Naive thymus-derived CD4-positive, alpha-beta T cell (primary cell): ENCODE measurements at regions not wholly inside any gene's neighbourhood (a gene's known extent, or its start where the extent isn't known, plus 50 kb on each side); places are given as distances from the start of the nearest gene placed in this dataset.
A peak's percentile ranks its signal among the peaks of the same experiment; 100 is the strongest.

Source experiments
- ATAC-seq: fragments of 150-1000 bp; cut with Tn5 transposase; 2 replicates; pipeline ENCODE4 v1.10.0; 2021; ENCODE audit warnings: mild to moderate bottlenecking, moderate library complexity
- CTCF ChIA-PET: fragments of 350-600 bp; sonication (Branson Sonifier 250); formaldehyde crosslinking; loops from one replicate; lab custom pipeline; 2021; ENCODE audit warnings: antibody characterized with exemption; lab: Charles Lee
- POLR2A ChIA-PET: fragments of 350-600 bp; sonication (Branson Sonifier 250); formaldehyde crosslinking; loops from one replicate; lab custom pipeline; 2021; ENCODE audit warnings: antibody characterized with exemption, inconsistent platforms; lab: Charles Lee
- DNase-seq, 9 donors: peaks; one replicate each; pipeline versions ENCODE4 v3.0.0 to v3.0.0-alpha.2; 2020 to 2022; ENCODE audit warnings: mixed read lengths in 1 of 9
- H3K27ac ChIP-seq: one replicate; pipeline ENCODE4 v1.7.0; 2013; ENCODE audit warnings: mild to moderate bottlenecking, low read depth, low read length, moderate library complexity
- H3K27me3 ChIP-seq, 2 donors: one replicate each; pipeline ENCODE4 v1.7.0; 2013; ENCODE audit warnings: low read length in 2 of 2, mild to moderate bottlenecking in 2 of 2, moderate library complexity in 2 of 2; ENCODE audit not compliant: control insufficient read depth in 2 of 2, insufficient read depth in 2 of 2
- H3K36me3 ChIP-seq, 3 experiments: 1 replicate in 2 of 3; 2 replicates in 1 of 3; pipeline ENCODE4 v1.7.0; 2013; ENCODE audit warnings: low read length in 3 of 3, mild to moderate bottlenecking in 3 of 3, moderate library complexity in 1 of 3; ENCODE audit not compliant: insufficient read depth in 3 of 3, control insufficient read depth in 2 of 3
- H3K4me1 ChIP-seq, 2 donors: one replicate each; pipeline ENCODE4 v1.7.0; 2013; ENCODE audit warnings: low read length in 2 of 2, mild to moderate bottlenecking in 2 of 2, moderate library complexity in 1 of 2; ENCODE audit not compliant: control insufficient read depth in 2 of 2, insufficient read depth in 2 of 2
- H3K4me3 ChIP-seq: 2 replicates; pipeline ENCODE4 v1.7.0; 2013; ENCODE audit warnings: mild to moderate bottlenecking, low read length
- H3K9me3 ChIP-seq, 3 experiments: 1 replicate in 2 of 3; 2 replicates in 1 of 3; pipeline ENCODE4 v1.7.0; 2013; ENCODE audit warnings: low read length in 3 of 3; ENCODE audit not compliant: control insufficient read depth in 2 of 3
- H3K27ac Mint-ChIP-seq, 9 donors: one replicate each; pipeline ENCODE4 v1.8.0; 2020 to 2022; ENCODE audit warnings: mixed read lengths in 9 of 9, mild to moderate bottlenecking in 8 of 9, moderate library complexity in 5 of 9, inconsistent platforms in 2 of 9
- H3K27me3 Mint-ChIP-seq, 5 donors: one replicate each; pipeline ENCODE4 v1.8.0; 2021 to 2022; ENCODE audit warnings: mixed read lengths in 5 of 5, mild to moderate bottlenecking in 1 of 5
- H3K36me3 Mint-ChIP-seq, 5 donors: one replicate each; pipeline ENCODE4 v1.8.0; 2020 to 2022; ENCODE audit warnings: mixed read lengths in 5 of 5, mild to moderate bottlenecking in 3 of 5, inconsistent platforms in 1 of 5
- H3K4me1 Mint-ChIP-seq, 7 donors: one replicate each; pipeline ENCODE4 v1.8.0; 2020 to 2022; ENCODE audit warnings: mixed read lengths in 7 of 7, mild to moderate bottlenecking in 3 of 7, inconsistent platforms in 1 of 7
- H3K4me3 Mint-ChIP-seq, 10 donors: one replicate each; pipeline ENCODE4 v1.8.0; 2020 to 2022; ENCODE audit warnings: mild to moderate bottlenecking in 10 of 10, mixed read lengths in 10 of 10, moderate library complexity in 6 of 10, inconsistent platforms in 2 of 10
- H3K9me3 Mint-ChIP-seq, 11 donors: one replicate each; pipeline ENCODE4 v1.8.0; 2020 to 2022; ENCODE audit warnings: mixed read lengths in 11 of 11, mild to moderate bottlenecking in 4 of 11, inconsistent platforms in 1 of 11, moderate library complexity in 1 of 11
- intact Hi-C, 2 donors: fragments of 100-400 bp; cut with micrococcal nuclease; formaldehyde crosslinking; loops; one replicate each; pipeline ENCODE4 v1.15.1; 2023

- Mint-ChIP-seq H3K4me3 (no peak overlapping the region), H3K4me1 (peaks cover 0 to 14% (median 4%) of the 10 kb centered on the region in 7 donors), H3K36me3 (no peaks in the 10 kb centered on the region), H3K27me3 (peaks cover 15 to 24% (median 22%) of the 10 kb centered on the region in 5 donors), H3K9me3 (no peaks in the 10 kb centered on the region), H3K27ac (no peak overlapping the region)
- ChIA-PET CTCF (interaction anchor here (0.6 to 10.7 kb wide), 6 partner anchors 11 to 229 kb away, joined by 3 to 148 read pairs (median 4); no protein-coding TSS in a partner anchor), POLR2A (no interaction called here)
- Histone ChIP-seq H3K36me3 (no peaks in the 10 kb centered on the region), H3K27me3 (no peaks in the 10 kb centered on the region), H3K9me3 (no peaks in the 10 kb centered on the region), H3K4me1 (no peaks in the 10 kb centered on the region), H3K4me3 (no peak overlapping the region), H3K27ac (no peak overlapping the region)
- DNase-seq, result no peak
- ATAC-seq, result no peak
- intact Hi-C loops, result loop anchor here in 1 of 2 donors (2.0 kb wide), 1 partner anchor 72 kb away; no protein-coding TSS in a partner anchor
Observed at GRCh38 chr6:53724501-53724900, 58.9 kb upstream of the KLHL31 start.

- H3K36me3 ChIP-seq, result no peaks in the 10 kb centered on the region
- H3K4me3 Mint-ChIP-seq, result no peak overlapping the region
- CTCF ChIA-PET, result interaction anchor here (0.7 to 10.7 kb wide), 3 partner anchors 88 to 433 kb away, joined by 3 to 148 read pairs (median 3); no protein-coding TSS in a partner anchor
- H3K4me3 ChIP-seq, result no peak overlapping the region
- no peaks in the 10 kb centered on the region for H3K36me3 Mint-ChIP-seq
- ATAC-seq (no peak), DNase-seq (no peak)
- no peaks in the 10 kb centered on the region for H3K27me3 ChIP-seq
- intact Hi-C loops, result no loop called here
- H3K4me1 Mint-ChIP-seq, result peaks cover 0 to 14% (median 7%) of the 10 kb centered on the region in 7 donors
- H3K27ac Mint-ChIP-seq, result no peak overlapping the region
- H3K27me3 Mint-ChIP-seq, result peaks cover 15 to 28% (median 22%) of the 10 kb centered on the region in 5 donors
- H3K9me3 ChIP-seq, result no peaks in the 10 kb centered on the region
- no peaks in the 10 kb centered on the region for H3K4me1 ChIP-seq
- H3K27ac ChIP-seq, result no peak overlapping the region
- no peaks in the 10 kb centered on the region for H3K9me3 Mint-ChIP-seq
- POLR2A ChIA-PET, result no interaction called here
Observed at GRCh38 chr6:53723331-53723730, 57.8 kb upstream of the KLHL31 start.

- Mint-ChIP-seq H3K27me3 (peaks cover 20 to 39% (median 29%) of the 10 kb centered on the region in 5 donors), H3K4me3 (no peak overlapping the region), H3K36me3 (no peaks in the 10 kb centered on the region), H3K9me3 (no peaks in the 10 kb centered on the region), H3K27ac (no peak overlapping the region), H3K4me1 (peaks cover 0 to 11% (median 7%) of the 10 kb centered on the region in 7 donors)
- ATAC-seq (no peak), DNase-seq (no peak)
- POLR2A ChIA-PET, result no interaction called here
- intact Hi-C loops, result no loop called here
- no peaks in the 10 kb centered on the region for H3K9me3 ChIP-seq
- CTCF ChIA-PET, result interaction anchor here (0.6 to 10.7 kb wide), 5 partner anchors 9 to 782 kb away, joined by 3 to 148 read pairs (median 3); no protein-coding TSS in a partner anchor
- H3K4me1 ChIP-seq, result no peaks in the 10 kb centered on the region
- H3K27ac ChIP-seq, result no peak overlapping the region
- H3K27me3 ChIP-seq, result no peaks in the 10 kb centered on the region
- no peaks in the 10 kb centered on the region for H3K36me3 ChIP-seq
- H3K4me3 ChIP-seq, result no peak overlapping the region
Observed at GRCh38 chr6:53721766-53722165, 56.2 kb upstream of the KLHL31 start.

GRCh38 chr6:53718597-53719460 lies 53.3 kb upstream of the KLHL31 start:
- Mint-ChIP-seq H3K27ac (peak overlapping the region in 1 of 9 donors; percentile 46), H3K4me3 (no peak overlapping the region), H3K4me1 (peaks cover 0 to 7% (median 4%) of the 10 kb centered on the region in 7 donors), H3K27me3 (peaks cover 13 to 34% (median 29%) of the 10 kb centered on the region in 5 donors), H3K9me3 (no peaks in the 10 kb centered on the region), H3K36me3 (no peaks in the 10 kb centered on the region)
- Histone ChIP-seq H3K27ac (no peak overlapping the region), H3K36me3 (no peaks in the 10 kb centered on the region), H3K4me3 (no peak overlapping the region), H3K4me1 (no peaks in the 10 kb centered on the region), H3K27me3 (no peaks in the 10 kb centered on the region), H3K9me3 (no peaks in the 10 kb centered on the region)
- ATAC-seq (peak; percentile 84), DNase-seq (peak in 5 of 9 donors; percentile 18 to 36 (median 28))
- POLR2A ChIA-PET, result no interaction called here
- intact Hi-C loops, result loop anchor here (1.0 kb wide), 2 partner anchors 9 to 237 kb away; no protein-coding TSS in a partner anchor
- CTCF ChIA-PET, result interaction anchor here (0.5 to 3.1 kb wide), 11 partner anchors 9 to 1138 kb away, joined by 3 to 21 read pairs (median 3); no protein-coding TSS in a partner anchor

- peaks cover 0 to 7% (median 4%) of the 10 kb centered on the region in 7 donors for H3K4me1 Mint-ChIP-seq
- H3K36me3 ChIP-seq, result no peaks in the 10 kb centered on the region
- DNase-seq, result no peak
- no peak overlapping the region for H3K4me3 ChIP-seq
- no peaks in the 10 kb centered on the region for H3K4me1 ChIP-seq
- no peaks in the 10 kb centered on the region for H3K9me3 Mint-ChIP-seq
- intact Hi-C loops, result no loop called here
- ATAC-seq, result no peak
- H3K9me3 ChIP-seq, result no peaks in the 10 kb centered on the region
- H3K4me3 Mint-ChIP-seq, result no peak overlapping the region
- peaks cover 15 to 36% (median 28%) of the 10 kb centered on the region in 5 donors for H3K27me3 Mint-ChIP-seq
- H3K27ac Mint-ChIP-seq, result no peak overlapping the region
- CTCF ChIA-PET, result interaction anchor here (0.7 to 3.1 kb wide), 4 partner anchors 8 to 173 kb away, joined by 3 to 21 read pairs (median 4); partner anchors contain the start of gene GCLC
- POLR2A ChIA-PET, result interaction anchor here (0.7 kb wide), 1 partner anchor 898 kb away, joined by 3 read pairs; no protein-coding TSS in a partner anchor
- H3K27me3 ChIP-seq, result no peaks in the 10 kb centered on the region
- H3K27ac ChIP-seq, result no peak overlapping the region
- H3K36me3 Mint-ChIP-seq, result no peaks in the 10 kb centered on the region
Observed at GRCh38 chr6:53717566-53717965, 52.0 kb upstream of the KLHL31 start.

GRCh38 chr6:53715434-53715833 lies 49.9 kb upstream of the KLHL31 start:
- ChIA-PET POLR2A (no interaction called here), CTCF (no interaction called here)
- intact Hi-C loops, result no loop called here
- H3K27ac Mint-ChIP-seq, result no peak overlapping the region
- Histone ChIP-seq H3K4me3 (no peak overlapping the region), H3K27ac (no peak overlapping the region), H3K4me1 (no peaks in the 10 kb centered on the region), H3K27me3 (no peaks in the 10 kb centered on the region), H3K9me3 (no peaks in the 10 kb centered on the region), H3K36me3 (no peaks in the 10 kb centered on the region)
- DNase-seq (no peak), ATAC-seq (no peak)
- H3K36me3 Mint-ChIP-seq, result no peaks in the 10 kb centered on the region
- peaks cover 0 to 7% (median 4%) of the 10 kb centered on the region in 7 donors for H3K4me1 Mint-ChIP-seq
- H3K4me3 Mint-ChIP-seq, result no peak overlapping the region
- H3K27me3 Mint-ChIP-seq, result peaks cover 26 to 43% (median 32%) of the 10 kb centered on the region in 5 donors
- H3K9me3 Mint-ChIP-seq, result no peaks in the 10 kb centered on the region
